Nephron progenitor cell (in vitro differentiated cells): ENCODE measurements at regions not wholly inside any gene's neighbourhood (a gene's known extent, or its start where the extent isn't known, plus 50 kb on each side); places are given as distances from the start of the nearest gene placed in this dataset.
"Not testable (repeated sequence)": the region's sequence is repeated elsewhere in the genome, so short reads cannot be mapped to it uniquely, and the experiment has no call there.

Source experiments
- DNase-seq: peaks from one replicate; pipeline ENCODE4 v3.0.0; 2021
- H3K27ac Mint-ChIP-seq: 2 replicates; pipeline ENCODE4 v1.8.0; 2021; ENCODE audit warnings: mild to moderate bottlenecking, moderate library complexity, mixed read lengths
- H3K27me3 Mint-ChIP-seq: 2 replicates; pipeline ENCODE4 v1.8.0; 2021; ENCODE audit warnings: mild to moderate bottlenecking, low read depth, mixed read lengths; ENCODE audit not compliant: poor library complexity
- H3K36me3 Mint-ChIP-seq: 2 replicates; pipeline ENCODE4 v1.8.0; 2021; ENCODE audit warnings: low read depth, mixed read lengths
- H3K4me1 Mint-ChIP-seq: 2 replicates; pipeline ENCODE4 v1.8.0; 2021; ENCODE audit warnings: mixed read lengths
- H3K4me3 Mint-ChIP-seq: 2 replicates; pipeline ENCODE4 v1.8.0; 2021; ENCODE audit warnings: mild to moderate bottlenecking, moderate library complexity, mixed read lengths
- H3K9me3 Mint-ChIP-seq: 2 replicates; pipeline ENCODE4 v1.8.0; 2021; ENCODE audit warnings: mild to moderate bottlenecking, moderate library complexity, mixed read lengths
- TF ChIP-seq, protein P1 (sequence below): fragments of 200-600 bp; sonication (generic); IDR thresholded peaks from 2 replicates; pipeline ENCODE4 v1.5.0; 2021; ENCODE audit warnings: antibody characterized with exemption

DNA sequence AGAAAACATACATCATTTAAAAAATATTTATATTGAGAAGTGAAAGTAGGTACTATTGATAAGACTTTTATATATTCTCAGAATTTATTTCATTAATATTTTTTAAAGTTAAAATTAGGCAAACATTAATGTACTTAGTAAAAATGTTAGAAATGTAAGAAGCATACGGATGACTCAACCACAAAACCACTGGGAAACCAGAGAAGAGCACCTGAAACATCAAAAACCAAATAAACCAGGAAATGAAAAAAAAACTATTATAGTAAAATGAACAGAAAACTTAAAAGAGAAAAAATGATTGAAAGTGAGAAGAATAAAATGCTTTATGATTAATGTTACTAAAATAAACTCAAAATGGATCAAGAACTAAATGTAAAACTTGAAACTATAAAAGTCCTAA is 233.2 kb upstream of the DAB2 start:
- peaks cover 8% of the 10 kb centered on the region for H3K4me1 Mint-ChIP-seq
- no peak overlapping the region for H3K27ac Mint-ChIP-seq
- no peak overlapping the region for H3K4me3 Mint-ChIP-seq
- TF ChIP-seq, protein P1, sequence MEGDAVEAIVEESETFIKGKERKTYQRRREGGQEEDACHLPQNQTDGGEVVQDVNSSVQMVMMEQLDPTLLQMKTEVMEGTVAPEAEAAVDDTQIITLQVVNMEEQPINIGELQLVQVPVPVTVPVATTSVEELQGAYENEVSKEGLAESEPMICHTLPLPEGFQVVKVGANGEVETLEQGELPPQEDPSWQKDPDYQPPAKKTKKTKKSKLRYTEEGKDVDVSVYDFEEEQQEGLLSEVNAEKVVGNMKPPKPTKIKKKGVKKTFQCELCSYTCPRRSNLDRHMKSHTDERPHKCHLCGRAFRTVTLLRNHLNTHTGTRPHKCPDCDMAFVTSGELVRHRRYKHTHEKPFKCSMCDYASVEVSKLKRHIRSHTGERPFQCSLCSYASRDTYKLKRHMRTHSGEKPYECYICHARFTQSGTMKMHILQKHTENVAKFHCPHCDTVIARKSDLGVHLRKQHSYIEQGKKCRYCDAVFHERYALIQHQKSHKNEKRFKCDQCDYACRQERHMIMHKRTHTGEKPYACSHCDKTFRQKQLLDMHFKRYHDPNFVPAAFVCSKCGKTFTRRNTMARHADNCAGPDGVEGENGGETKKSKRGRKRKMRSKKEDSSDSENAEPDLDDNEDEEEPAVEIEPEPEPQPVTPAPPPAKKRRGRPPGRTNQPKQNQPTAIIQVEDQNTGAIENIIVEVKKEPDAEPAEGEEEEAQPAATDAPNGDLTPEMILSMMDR: no peak
- H3K27me3 Mint-ChIP-seq: no peaks in the 10 kb centered on the region
- no peak for DNase-seq
- H3K9me3 Mint-ChIP-seq: no peaks in the 10 kb centered on the region
- H3K36me3 Mint-ChIP-seq: no peaks in the 10 kb centered on the region

DNA sequence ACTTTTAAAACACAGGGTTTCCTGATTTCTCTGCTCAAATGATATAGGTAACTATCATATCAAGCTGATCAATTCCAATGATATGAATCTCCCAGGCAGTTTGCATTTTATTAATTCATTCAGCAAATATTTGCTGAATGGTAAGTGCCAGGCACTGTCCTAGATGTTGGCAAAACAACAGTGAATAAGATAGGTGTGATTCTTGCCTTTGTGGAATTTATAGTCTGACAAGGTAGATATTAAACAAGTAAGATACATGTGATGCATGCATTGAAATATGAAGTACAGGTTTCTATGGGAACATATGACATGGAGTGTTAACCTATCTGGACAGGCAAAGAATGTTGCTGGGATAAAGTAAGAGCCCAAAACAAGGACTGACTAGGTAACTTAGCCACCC is 231.8 kb upstream of the DAB2 start:
- Mint-ChIP-seq H3K4me3 (no peak overlapping the region), H3K27ac (no peak overlapping the region), H3K36me3 (no peaks in the 10 kb centered on the region)

DNA sequence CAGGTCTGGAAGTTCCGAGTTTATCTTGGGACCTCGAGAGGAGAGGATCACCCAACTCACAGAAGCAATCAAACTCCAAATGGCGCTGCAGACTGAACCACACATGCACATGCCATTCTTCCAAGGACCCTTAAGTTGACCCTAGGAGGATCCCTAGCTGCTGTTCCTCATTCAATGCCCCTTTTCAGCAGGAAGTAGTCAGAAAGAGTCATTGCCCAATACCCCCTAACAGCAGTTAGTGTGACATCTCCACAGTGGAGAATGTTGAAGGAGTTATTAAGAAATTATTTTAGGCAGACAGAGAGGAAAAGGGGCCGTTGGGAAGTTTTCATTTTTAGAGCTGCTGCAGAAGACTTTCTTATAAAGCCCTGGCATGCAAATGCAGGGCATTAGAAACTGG is 229.9 kb upstream of the DAB2 start:
- no peak for DNase-seq
- Mint-ChIP-seq H3K9me3 (no peaks in the 10 kb centered on the region), H3K4me3 (no peak overlapping the region), H3K27me3 (no peaks in the 10 kb centered on the region), H3K36me3 (no peaks in the 10 kb centered on the region), H3K4me1 (no peaks in the 10 kb centered on the region), H3K27ac (no peak overlapping the region)
- TF ChIP-seq, protein P1: no peak

More for the DNA sequence above, 231.8 kb upstream of the DAB2 start:
- Mint-ChIP-seq H3K4me1 (peaks cover 6% of the 10 kb centered on the region), H3K27me3 (no peaks in the 10 kb centered on the region), H3K9me3 (no peaks in the 10 kb centered on the region)
- TF ChIP-seq, protein P1: no peak
- no peak for DNase-seq

DNA sequence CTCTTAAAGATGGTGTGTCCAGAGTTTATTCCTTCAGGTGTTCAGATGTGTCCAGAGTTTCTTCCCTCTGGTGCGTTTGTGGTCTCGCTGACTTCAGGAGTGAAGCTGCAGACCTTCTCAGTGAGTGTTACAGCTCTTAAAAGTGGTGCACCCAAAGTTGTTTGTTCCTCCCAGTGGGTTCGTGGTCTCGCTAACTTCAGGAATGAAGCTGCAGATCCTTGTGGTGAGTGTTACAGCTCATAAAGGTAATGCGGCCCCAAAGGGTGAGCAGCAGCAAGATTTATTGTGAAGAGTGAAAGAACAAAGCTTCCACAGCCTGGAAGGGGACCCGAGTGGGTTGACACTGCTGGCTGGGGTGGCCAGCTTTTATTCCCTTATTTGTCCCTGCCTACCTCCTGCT is 227.7 kb upstream of the DAB2 start:
- not testable (repeated sequence) for H3K9me3 Mint-ChIP-seq, H3K27me3 Mint-ChIP-seq, DNase-seq, H3K4me1 Mint-ChIP-seq, H3K36me3 Mint-ChIP-seq, H3K4me3 Mint-ChIP-seq, H3K27ac Mint-ChIP-seq

DNA sequence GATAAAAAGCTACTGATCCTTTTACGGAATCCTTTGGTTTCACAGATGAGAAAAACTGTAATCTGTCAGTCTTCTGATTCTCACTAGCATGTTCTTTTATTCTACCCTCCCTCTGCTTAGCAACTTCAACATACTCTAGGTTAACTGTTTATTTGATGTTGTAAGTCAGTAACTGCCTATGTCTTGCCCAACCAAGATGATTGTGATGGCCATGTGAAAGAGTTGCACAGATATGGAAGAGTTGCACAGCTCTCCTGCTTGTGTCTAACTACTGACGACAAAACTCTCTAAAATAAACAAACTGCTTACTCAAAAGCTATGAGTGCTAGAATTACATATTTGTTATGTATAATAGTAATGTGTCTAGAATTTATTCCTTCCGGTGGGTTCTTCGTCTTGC is 227.3 kb upstream of the DAB2 start:
- Mint-ChIP-seq H3K4me1 (no peaks in the 10 kb centered on the region), H3K36me3 (no peaks in the 10 kb centered on the region), H3K9me3 (no peaks in the 10 kb centered on the region), H3K27ac (no peak overlapping the region), H3K4me3 (no peak overlapping the region), H3K27me3 (no peaks in the 10 kb centered on the region)
- TF ChIP-seq, protein P1: no peak
- DNase-seq: no peak

DNA sequence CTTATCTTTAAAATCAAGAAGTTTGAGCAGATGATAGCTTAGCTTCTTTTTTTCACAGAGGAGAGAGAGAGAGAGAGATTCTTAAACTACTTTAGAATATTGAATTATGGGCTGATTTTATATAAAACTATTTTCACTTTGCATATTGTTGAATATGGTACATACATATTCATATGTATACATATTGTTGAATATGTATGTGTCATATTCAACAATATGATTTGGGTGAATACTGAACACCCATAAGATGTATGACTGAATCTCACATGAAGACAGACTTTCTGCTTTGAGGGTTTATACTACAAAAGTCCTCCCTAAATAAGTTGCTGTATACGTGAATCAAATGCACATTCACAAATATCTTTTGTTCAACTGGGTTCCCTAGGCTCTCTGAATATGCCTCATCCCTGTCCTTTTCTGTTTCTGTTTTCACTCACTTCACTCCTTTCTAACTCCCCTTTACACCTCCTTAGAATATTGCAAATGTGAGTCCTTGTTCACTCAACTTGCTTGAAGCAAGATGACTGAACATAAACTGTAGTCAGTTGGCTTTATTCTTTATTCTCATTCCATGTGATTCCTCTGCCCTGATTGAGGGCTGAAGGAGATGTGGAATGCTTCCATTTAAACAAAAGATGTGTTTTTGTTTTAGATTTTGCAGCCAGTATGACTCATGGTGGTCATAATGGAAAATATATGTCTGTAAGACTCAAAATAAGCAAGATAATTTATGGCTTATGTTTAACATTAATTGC is 225.4 kb upstream of the DAB2 start:
- no peaks in the 10 kb centered on the region for H3K4me1 Mint-ChIP-seq
- no peak for DNase-seq
- TF ChIP-seq, protein P1: no peak
- H3K9me3 Mint-ChIP-seq: no peaks in the 10 kb centered on the region
- H3K27me3 Mint-ChIP-seq: no peaks in the 10 kb centered on the region
- H3K36me3 Mint-ChIP-seq: no peaks in the 10 kb centered on the region
- H3K4me3 Mint-ChIP-seq: no peak overlapping the region
- no peak overlapping the region for H3K27ac Mint-ChIP-seq
